IgD-negative memory B cell (primary cell): ENCODE measurements at regions not wholly inside any gene's neighbourhood (a gene's known extent, or its start where the extent isn't known, plus 50 kb on each side); places are given as distances from the start of the nearest gene placed in this dataset.

ENCODE experiments used
- H3K27ac Mint-ChIP-seq, 3 donors: one replicate each; pipeline ENCODE4 v1.8.0; 2020 to 2022; ENCODE audit warnings: mild to moderate bottlenecking in 3 of 3, mixed read lengths in 3 of 3, moderate library complexity in 1 of 3
- H3K27me3 Mint-ChIP-seq: one replicate; pipeline ENCODE4 v1.8.0; 2021; ENCODE audit warnings: mixed read lengths
- H3K36me3 Mint-ChIP-seq: one replicate; pipeline ENCODE4 v1.8.0; 2020; ENCODE audit warnings: mild to moderate bottlenecking, mixed read lengths
- H3K4me1 Mint-ChIP-seq, 3 donors: one replicate each; pipeline ENCODE4 v1.8.0; 2020 to 2022; ENCODE audit warnings: mixed read lengths in 3 of 3, mild to moderate bottlenecking in 1 of 3
- H3K4me3 Mint-ChIP-seq, 4 donors: one replicate each; pipeline ENCODE4 v1.8.0; 2020 to 2022; ENCODE audit warnings: mild to moderate bottlenecking in 4 of 4, mixed read lengths in 4 of 4, moderate library complexity in 3 of 4
- H3K9me3 Mint-ChIP-seq, 3 donors: one replicate each; pipeline ENCODE4 v1.8.0; 2020 to 2021; ENCODE audit warnings: mixed read lengths in 3 of 3, mild to moderate bottlenecking in 1 of 3

DNA sequence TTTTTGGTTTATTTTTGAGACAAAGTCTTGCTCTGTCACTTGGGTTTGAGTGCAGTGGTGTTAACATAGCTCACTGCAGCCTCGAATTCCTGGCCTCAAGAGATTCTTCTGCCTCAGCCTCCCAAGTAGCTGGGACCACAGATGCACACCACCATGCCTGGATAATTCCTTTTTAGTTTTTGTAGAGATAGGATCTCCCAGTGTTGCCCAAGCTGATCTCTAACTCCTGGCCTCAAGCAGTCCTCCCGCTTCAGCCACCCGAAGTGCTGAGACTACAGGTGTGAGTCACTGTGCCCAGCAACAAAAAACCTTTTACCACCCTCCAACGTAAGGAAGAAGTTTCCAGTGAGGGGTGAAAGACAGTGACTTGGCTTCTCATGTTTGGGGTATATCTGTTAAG is 81.1 kb upstream of the TSHZ3 start:
- H3K36me3 Mint-ChIP-seq, result no peaks in the 10 kb centered on the region
- peaks cover 0 to 2% (median 0%) of the 10 kb centered on the region in 3 donors for H3K4me1 Mint-ChIP-seq

GRCh38 chr19:31432201-31432810 is 83.1 kb upstream of the TSHZ3 start:
- no peaks in the 10 kb centered on the region for H3K36me3 Mint-ChIP-seq
- H3K4me3 Mint-ChIP-seq, result no peak overlapping the region
- no peaks in the 10 kb centered on the region for H3K27me3 Mint-ChIP-seq
- H3K9me3 Mint-ChIP-seq, result peaks cover 8 to 11% (median 8%) of the 10 kb centered on the region in 3 donors
- H3K27ac Mint-ChIP-seq, result no peak overlapping the region
- peaks cover 0 to 2% (median 0%) of the 10 kb centered on the region in 3 donors for H3K4me1 Mint-ChIP-seq

More for the DNA sequence above, 81.1 kb upstream of the TSHZ3 start:
- Mint-ChIP-seq H3K9me3 (peaks cover 6 to 8% (median 8%) of the 10 kb centered on the region in 3 donors), H3K27me3 (peaks cover 2% of the 10 kb centered on the region), H3K4me3 (no peak overlapping the region), H3K27ac (no peak overlapping the region)

DNA sequence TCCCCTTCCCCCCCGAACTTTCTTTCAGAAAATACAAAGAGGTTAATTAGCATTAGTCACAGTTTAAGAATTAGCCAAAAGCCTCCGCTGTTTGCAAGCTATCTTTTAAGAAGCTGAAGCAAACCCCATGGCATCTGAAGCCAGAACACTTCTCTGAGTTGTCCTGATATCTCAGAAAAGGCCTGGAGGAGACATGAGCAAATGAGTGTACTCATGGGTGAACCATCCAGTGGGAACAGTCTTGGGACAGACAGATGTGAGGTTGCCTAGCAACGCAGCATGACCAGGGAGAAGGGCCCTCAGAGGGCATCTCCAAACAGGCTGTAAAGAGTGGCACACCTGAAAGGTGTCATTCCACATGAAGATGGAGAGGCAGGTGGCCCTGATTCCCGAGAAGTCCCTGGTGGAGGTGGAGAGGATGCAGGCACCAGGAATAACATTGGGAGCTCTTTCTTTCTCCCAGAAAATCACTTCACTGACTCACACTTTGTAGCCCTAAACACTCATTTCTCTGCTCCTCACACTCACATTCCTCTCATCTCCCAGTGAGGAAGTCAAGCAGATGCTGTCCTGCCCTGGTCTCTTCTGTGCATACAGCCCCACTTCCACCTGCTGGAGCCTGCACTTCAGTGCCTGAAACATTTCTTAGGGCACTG is 87.0 kb upstream of the TSHZ3 start:
- H3K4me1 Mint-ChIP-seq, result no peaks in the 10 kb centered on the region
- H3K9me3 Mint-ChIP-seq, result peaks cover 8 to 21% (median 13%) of the 10 kb centered on the region in 3 donors
- no peaks in the 10 kb centered on the region for H3K27me3 Mint-ChIP-seq
- H3K36me3 Mint-ChIP-seq, result no peaks in the 10 kb centered on the region
- H3K27ac Mint-ChIP-seq, result no peak overlapping the region
- H3K4me3 Mint-ChIP-seq, result no peak overlapping the region

DNA sequence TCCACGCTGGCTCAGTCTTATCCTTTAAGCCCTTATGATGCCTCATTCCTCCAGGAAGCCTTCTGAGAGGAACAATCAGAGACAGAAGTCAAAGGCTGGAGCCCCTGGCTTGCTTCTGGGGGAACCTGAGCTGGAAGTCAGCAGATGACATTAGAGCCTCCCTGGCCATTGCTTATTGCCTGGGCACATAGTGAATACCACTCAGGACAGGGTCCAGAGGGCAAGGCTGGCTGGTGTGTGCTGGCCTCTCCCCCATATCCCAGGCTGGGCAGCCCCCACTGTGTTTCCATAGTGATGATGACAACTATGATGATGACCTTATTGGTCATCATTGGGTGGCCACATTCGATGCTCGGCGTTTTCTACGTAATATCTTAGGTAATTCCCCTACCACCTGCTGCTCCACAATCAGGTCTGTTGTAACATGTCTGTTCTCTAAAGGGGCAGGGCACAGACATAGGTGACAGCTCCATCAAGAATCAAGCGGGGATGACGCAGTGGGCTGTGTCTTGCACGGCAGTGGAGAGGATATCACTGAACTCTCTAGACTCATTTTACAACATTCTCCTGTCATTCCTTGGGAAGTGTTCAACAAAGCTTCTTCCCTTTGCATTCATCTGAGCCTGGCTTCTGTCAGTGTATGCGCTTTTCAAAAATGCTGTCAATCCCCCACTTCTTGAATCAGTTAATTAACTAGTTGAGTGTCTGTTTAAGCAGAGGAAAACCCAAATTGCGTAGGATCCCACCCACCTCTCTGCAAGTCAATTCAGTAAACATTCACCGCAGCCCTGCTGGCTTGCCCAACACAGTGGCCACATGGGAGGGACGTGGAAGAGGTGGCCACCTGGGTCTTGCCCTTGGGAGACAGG is 89.4 kb upstream of the TSHZ3 start:
- no peaks in the 10 kb centered on the region for H3K4me1 Mint-ChIP-seq
- H3K4me3 Mint-ChIP-seq, result no peak overlapping the region
- H3K27ac Mint-ChIP-seq, result no peak overlapping the region
- no peaks in the 10 kb centered on the region for H3K27me3 Mint-ChIP-seq
- no peaks in the 10 kb centered on the region for H3K36me3 Mint-ChIP-seq
- peaks cover 10 to 16% (median 13%) of the 10 kb centered on the region in 3 donors for H3K9me3 Mint-ChIP-seq

- Mint-ChIP-seq H3K9me3 (peaks cover 12 to 16% (median 12%) of the 10 kb centered on the region in 3 donors), H3K27ac (no peak overlapping the region), H3K4me1 (no peaks in the 10 kb centered on the region), H3K36me3 (no peaks in the 10 kb centered on the region), H3K27me3 (no peaks in the 10 kb centered on the region), H3K4me3 (no peak overlapping the region)
Observed at GRCh38 chr19:31439270-31439573, 90.0 kb upstream of the TSHZ3 start.

GRCh38 chr19:31444931-31445330 is 95.7 kb upstream of the TSHZ3 start:
- H3K4me3 Mint-ChIP-seq, result no peak overlapping the region
- H3K27ac Mint-ChIP-seq, result peak overlapping the region in 1 of 3 donors; percentile 33
- no peaks in the 10 kb centered on the region for H3K27me3 Mint-ChIP-seq
- H3K4me1 Mint-ChIP-seq, result no peaks in the 10 kb centered on the region
- no peaks in the 10 kb centered on the region for H3K36me3 Mint-ChIP-seq
- H3K9me3 Mint-ChIP-seq, result peaks cover 11 to 15% (median 13%) of the 10 kb centered on the region in 3 donors

DNA sequence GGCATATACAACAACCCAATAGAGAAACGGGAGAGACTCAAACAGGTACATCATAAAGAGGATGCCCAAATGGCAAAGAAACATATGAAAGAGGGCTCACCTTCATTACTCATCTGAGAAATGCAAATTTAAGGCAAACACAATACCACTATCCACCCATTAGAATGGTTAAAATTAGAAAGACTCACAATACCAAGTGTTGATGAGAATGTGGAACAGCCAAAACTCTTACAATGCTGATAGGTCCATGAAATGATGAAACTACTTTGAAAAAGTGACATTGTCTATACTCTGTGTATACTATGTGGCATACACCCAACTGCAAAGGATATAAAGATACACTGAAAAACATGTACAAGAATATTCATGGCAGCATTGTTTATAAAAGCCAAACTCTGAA is 96.2 kb upstream of the TSHZ3 start:
- peaks cover 11 to 16% (median 13%) of the 10 kb centered on the region in 3 donors for H3K9me3 Mint-ChIP-seq
- H3K27ac Mint-ChIP-seq, result peak overlapping the region in 1 of 3 donors; percentile 33
- no peaks in the 10 kb centered on the region for H3K4me1 Mint-ChIP-seq
- H3K4me3 Mint-ChIP-seq, result no peak overlapping the region
- H3K36me3 Mint-ChIP-seq, result no peaks in the 10 kb centered on the region
- no peaks in the 10 kb centered on the region for H3K27me3 Mint-ChIP-seq

GRCh38 chr19:31448221-31448657 is 99.0 kb upstream of the TSHZ3 start:
- H3K9me3 Mint-ChIP-seq, result peaks cover 7 to 13% (median 9%) of the 10 kb centered on the region in 3 donors
- H3K4me1 Mint-ChIP-seq, result no peaks in the 10 kb centered on the region
- no peak overlapping the region for H3K4me3 Mint-ChIP-seq
- no peaks in the 10 kb centered on the region for H3K36me3 Mint-ChIP-seq
- no peaks in the 10 kb centered on the region for H3K27me3 Mint-ChIP-seq
- no peak overlapping the region for H3K27ac Mint-ChIP-seq

GRCh38 chr19:31449379-31449778 is 100.1 kb upstream of the TSHZ3 start:
- Mint-ChIP-seq H3K9me3 (peaks cover 7 to 9% (median 9%) of the 10 kb centered on the region in 3 donors), H3K27ac (no peak overlapping the region), H3K4me3 (no peak overlapping the region), H3K36me3 (no peaks in the 10 kb centered on the region), H3K27me3 (no peaks in the 10 kb centered on the region), H3K4me1 (no peaks in the 10 kb centered on the region)

- Mint-ChIP-seq H3K27me3 (no peaks in the 10 kb centered on the region), H3K27ac (no peak overlapping the region), H3K4me3 (no peak overlapping the region), H3K4me1 (no peaks in the 10 kb centered on the region), H3K9me3 (peaks cover 5 to 7% (median 5%) of the 10 kb centered on the region in 3 donors), H3K36me3 (no peaks in the 10 kb centered on the region)
Observed at GRCh38 chr19:31450696-31451095, 101.5 kb upstream of the TSHZ3 start.

DNA sequence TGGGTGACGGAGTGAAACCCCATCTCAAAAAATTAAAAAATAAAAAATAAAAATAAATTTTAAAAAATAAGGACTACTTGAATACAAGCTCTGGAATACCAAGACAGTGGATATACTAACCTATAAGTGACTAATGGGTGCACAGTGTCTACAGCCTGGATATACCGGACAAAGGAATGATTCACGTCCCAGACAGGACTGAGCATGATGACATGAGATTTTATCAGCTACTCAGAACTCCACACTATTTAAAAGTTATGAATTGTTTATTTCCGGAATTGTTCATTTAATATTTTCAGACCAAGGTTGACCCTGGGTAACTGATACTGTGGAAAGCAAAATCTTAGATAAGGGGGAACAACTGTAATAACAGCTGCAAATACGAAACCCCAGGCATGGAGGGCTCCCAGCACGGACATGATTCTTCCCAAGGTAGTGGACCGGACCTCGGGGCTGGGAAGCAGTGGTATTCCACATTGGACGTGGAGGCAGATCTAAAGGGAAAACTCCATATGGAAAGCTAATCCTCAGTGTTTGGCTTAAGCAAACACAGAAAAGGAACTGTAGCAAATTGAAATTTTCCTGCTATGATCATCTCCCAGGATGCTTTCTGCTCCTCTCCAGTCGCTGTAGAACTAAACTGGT is 102.6 kb upstream of the TSHZ3 start:
- Mint-ChIP-seq H3K4me3 (no peak overlapping the region), H3K27ac (no peak overlapping the region), H3K4me1 (no peaks in the 10 kb centered on the region), H3K27me3 (no peaks in the 10 kb centered on the region), H3K9me3 (peaks cover 4 to 8% (median 5%) of the 10 kb centered on the region in 3 donors), H3K36me3 (peaks cover 2% of the 10 kb centered on the region)

DNA sequence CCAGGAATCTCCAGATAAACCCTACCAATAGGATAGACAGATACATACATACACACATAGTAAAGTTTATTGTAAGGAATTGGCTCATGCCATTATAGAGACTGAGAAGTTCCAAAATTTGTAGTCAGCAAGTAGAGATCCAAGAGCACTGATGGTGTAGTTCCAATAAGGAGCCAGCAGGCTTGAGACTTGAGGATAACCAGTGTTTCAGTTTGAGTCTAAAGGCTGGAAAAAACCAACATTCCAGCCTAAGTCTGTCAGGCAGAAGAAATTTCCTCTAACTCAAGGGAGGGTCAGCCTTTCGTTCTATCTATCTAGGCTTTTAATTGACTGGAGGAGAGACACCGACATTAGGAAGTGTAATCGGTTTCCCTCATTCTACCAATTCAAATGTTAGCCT is 110.2 kb upstream of the TSHZ3 start:
- Mint-ChIP-seq H3K4me3 (no peak overlapping the region), H3K9me3 (peaks cover 4 to 16% (median 4%) of the 10 kb centered on the region in 3 donors), H3K27me3 (no peaks in the 10 kb centered on the region), H3K36me3 (peaks cover 2% of the 10 kb centered on the region), H3K27ac (no peak overlapping the region), H3K4me1 (no peaks in the 10 kb centered on the region)

- no peaks in the 10 kb centered on the region for H3K36me3 Mint-ChIP-seq
- no peak overlapping the region for H3K27ac Mint-ChIP-seq
- H3K27me3 Mint-ChIP-seq, result no peaks in the 10 kb centered on the region
- no peak overlapping the region for H3K4me3 Mint-ChIP-seq
- H3K4me1 Mint-ChIP-seq, result no peaks in the 10 kb centered on the region
- peaks cover 4 to 8% (median 4%) of the 10 kb centered on the region in 3 donors for H3K9me3 Mint-ChIP-seq
Observed at GRCh38 chr19:31461814-31462539, 112.7 kb upstream of the TSHZ3 start.

GRCh38 chr19:31470229-31470939 is 121.1 kb upstream of the TSHZ3 start:
- H3K36me3 Mint-ChIP-seq, result no peaks in the 10 kb centered on the region
- no peaks in the 10 kb centered on the region for H3K4me1 Mint-ChIP-seq
- H3K9me3 Mint-ChIP-seq, result peaks cover 0 to 5% (median 4%) of the 10 kb centered on the region in 3 donors
- H3K27me3 Mint-ChIP-seq, result no peaks in the 10 kb centered on the region
- H3K4me3 Mint-ChIP-seq, result no peak overlapping the region
- no peak overlapping the region for H3K27ac Mint-ChIP-seq
